AG09309 (cell line): ENCODE measurements at regions not wholly inside any gene's neighbourhood (a gene's known extent, or its start where the extent isn't known, plus 50 kb on each side); places are given as distances from the start of the nearest gene placed in this dataset.

Source experiments
- DNase-seq: peaks from one replicate; pipeline ENCODE4 v3.0.0-alpha.2; 2010; ENCODE audit warnings: low read depth
- H3K4me3 ChIP-seq: 2 replicates; pipeline ENCODE4 v1.5.1; 2011; ENCODE audit warnings: mild to moderate bottlenecking, low read depth, low read length, moderate library complexity; ENCODE audit not compliant: control insufficient read depth
- CTCF ChIP-seq: IDR thresholded peaks from 2 replicates; pipeline ENCODE4 v1.5.1; 2011; ENCODE audit warnings: mild to moderate bottlenecking, low read depth, low read length, inconsistent platforms; ENCODE audit not compliant: insufficient read depth, control insufficient read depth; ENCODE audit errors: missing control alignments

GRCh38 chr12:30067146-30067545 is 283.4 kb upstream of the TMTC1 start:
- no peak overlapping the region for H3K4me3 ChIP-seq
- TF ChIP-seq CTCF: no peak
- DNase-seq: no peak

GRCh38 chr12:30064906-30065305 is 281.2 kb upstream of the TMTC1 start:
- no peak for TF ChIP-seq CTCF
- no peak overlapping the region for H3K4me3 ChIP-seq
- no peak for DNase-seq

- TF ChIP-seq CTCF: no peak
Measured at GRCh38 chr12:30063435-30063945, 279.7 kb upstream of the TMTC1 start.

GRCh38 chr12:30048371-30048770 is 264.6 kb upstream of the TMTC1 start:
- no peak overlapping the region for H3K4me3 ChIP-seq
- TF ChIP-seq CTCF: no peak
- DNase-seq: no peak

More at GRCh38 chr12:30063435-30063945, 279.7 kb upstream of the TMTC1 start:
- DNase-seq: no peak
- no peak overlapping the region for H3K4me3 ChIP-seq

GRCh38 chr12:30047516-30048254 is 263.9 kb upstream of the TMTC1 start:
- DNase-seq: no peak
- H3K4me3 ChIP-seq: no peak overlapping the region
- TF ChIP-seq CTCF: no peak

- no peak overlapping the region for H3K4me3 ChIP-seq
- no peak for TF ChIP-seq CTCF
- DNase-seq: no peak
Measured at GRCh38 chr12:30046376-30046775, 262.6 kb upstream of the TMTC1 start.

- no peak overlapping the region for H3K4me3 ChIP-seq
- DNase-seq: no peak
- TF ChIP-seq CTCF: no peak
Measured at GRCh38 chr12:30045171-30045570, 261.4 kb upstream of the TMTC1 start.
